Transverse colon (tissue), 4 donors: ENCODE measurements at regions not wholly inside any gene's neighbourhood (a gene's known extent, or its start where the extent isn't known, plus 50 kb on each side); places are given as distances from the start of the nearest gene placed in this dataset.
"Not testable (repeated sequence)": the region's sequence is repeated elsewhere in the genome, so short reads cannot be mapped to it uniquely, and the experiment has no call there.

Experiments
- CTCF ChIP-seq, 5 experiments: fragments of 200-600 bp in 3 of 5; fragments of 450-650 bp in 2 of 5; sonication (generic) in 3 of 5; IDR thresholded peaks; 1 replicate in 2 of 5; 2 replicates in 3 of 5; pipeline ENCODE4 v1.5.1; 2016 to 2017; ENCODE audit warnings: antibody characterized with exemption in 5 of 5, inconsistent platforms in 3 of 5, mild to moderate bottlenecking in 2 of 5, moderate library complexity in 1 of 5
- EP300 ChIP-seq: sonication (generic); formaldehyde crosslinking; IDR thresholded peaks from one replicate; pipeline ENCODE4 v1.6.1; 2017; ENCODE audit warnings: antibody characterized with exemption, low read depth
- POLR2A ChIP-seq: fragments of 450-650 bp; IDR thresholded peaks from one replicate; pipeline ENCODE4 v1.6.1; 2016; ENCODE audit warnings: antibody characterized with exemption, mild to moderate bottlenecking, moderate library complexity
- POLR2AphosphoS5 ChIP-seq, 3 donors: sonication (generic); formaldehyde crosslinking; IDR thresholded peaks; one replicate each; pipeline ENCODE4 v1.6.1; 2016; ENCODE audit warnings: antibody characterized with exemption in 3 of 3

- not testable (repeated sequence) for TF ChIP-seq EP300; POLR2A; CTCF (IDR thresholded peaks at IDR 0.05); POLR2AphosphoS5 (IDR thresholded peaks at IDR 0.05)
Measured at GRCh38 chr12:28760040-28760903, 388.8 kb upstream of the FAR2 start.
